GM18505 (cell line): ENCODE measurements at regions not wholly inside any gene's neighbourhood (a gene's known extent, or its start where the extent isn't known, plus 50 kb on each side); places are given as distances from the start of the nearest gene placed in this dataset.
"Not testable (repeated sequence)": the region's sequence is repeated elsewhere in the genome, so short reads cannot be mapped to it uniquely, and the experiment has no call there.

ENCODE experiments used
- ATAC-seq: cut with Tn5 transposase; IDR thresholded peaks from one replicate; pipeline ENCODE4 v1.9.1; 2021; ENCODE audit not compliant: unreplicated experiment
- POLR2A ChIP-seq: IDR thresholded peaks from 4 replicates; pipeline ENCODE4 v1.6.1; 2011; ENCODE audit warnings: borderline replicate concordance; ENCODE audit not compliant: insufficient read depth, insufficient read length; ENCODE audit errors: extremely low read depth

DNA sequence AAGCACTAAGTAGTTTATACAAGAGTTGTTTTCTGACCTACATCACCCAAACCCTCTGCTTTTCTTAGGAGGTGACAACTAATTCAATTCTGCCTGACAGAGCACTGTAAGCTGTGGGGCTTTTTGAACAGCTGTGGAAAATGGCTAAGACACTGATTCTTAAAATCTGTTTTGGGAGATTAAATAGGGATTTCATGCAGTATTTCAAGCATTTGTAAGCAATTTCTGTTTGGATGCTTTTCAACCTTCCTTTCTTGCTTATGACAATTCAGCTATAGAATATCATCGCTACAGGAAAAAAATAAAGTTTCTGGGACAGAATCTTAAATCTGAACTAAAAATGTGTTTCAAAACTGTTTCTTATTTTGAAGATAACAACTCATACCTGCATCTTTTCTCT is 459.5 kb downstream of the RAPGEF2 start:
- no peak for TF ChIP-seq POLR2A
- no peak for ATAC-seq

DNA sequence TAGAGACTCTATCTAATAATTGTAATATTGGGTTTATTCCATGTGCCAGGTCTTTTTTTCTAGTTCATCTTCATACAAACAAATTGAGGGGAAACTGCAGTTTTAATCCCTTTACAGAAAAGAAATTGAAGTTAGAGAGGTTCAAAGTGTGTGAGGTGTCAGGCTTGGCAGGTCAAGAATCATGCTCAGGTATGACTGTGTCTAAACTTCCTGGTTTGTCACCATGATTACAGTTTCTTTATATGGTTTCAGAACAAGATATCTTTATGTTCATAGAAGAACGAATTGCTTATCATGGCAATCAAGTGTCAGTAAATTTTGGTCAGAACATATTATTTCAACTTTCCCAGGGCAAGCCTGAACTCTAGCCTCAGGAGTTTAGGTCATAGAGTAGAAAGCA is 460.4 kb downstream of the RAPGEF2 start:
- no peak for TF ChIP-seq POLR2A
- no peak for ATAC-seq

DNA sequence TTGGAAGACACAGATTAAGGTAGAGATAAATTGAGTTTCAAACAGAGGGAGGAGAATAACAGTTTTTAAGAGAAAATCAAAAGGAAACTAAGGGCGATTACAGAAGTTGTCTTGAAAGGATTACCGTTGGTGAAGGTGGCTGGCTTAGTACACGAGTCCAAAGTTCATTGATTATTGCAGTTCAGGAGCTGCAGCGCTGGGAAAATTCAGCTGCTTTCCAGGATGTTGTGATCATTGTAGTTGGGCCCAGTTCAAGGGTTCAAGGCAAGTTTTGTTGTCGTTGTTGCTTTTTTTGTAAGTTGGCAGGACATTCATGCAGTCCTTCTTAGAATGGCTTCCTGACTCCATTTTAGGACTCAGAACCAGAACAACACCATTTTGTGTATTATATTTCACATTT is 461.7 kb downstream of the RAPGEF2 start:
- no peak for TF ChIP-seq POLR2A
- no peak for ATAC-seq

DNA sequence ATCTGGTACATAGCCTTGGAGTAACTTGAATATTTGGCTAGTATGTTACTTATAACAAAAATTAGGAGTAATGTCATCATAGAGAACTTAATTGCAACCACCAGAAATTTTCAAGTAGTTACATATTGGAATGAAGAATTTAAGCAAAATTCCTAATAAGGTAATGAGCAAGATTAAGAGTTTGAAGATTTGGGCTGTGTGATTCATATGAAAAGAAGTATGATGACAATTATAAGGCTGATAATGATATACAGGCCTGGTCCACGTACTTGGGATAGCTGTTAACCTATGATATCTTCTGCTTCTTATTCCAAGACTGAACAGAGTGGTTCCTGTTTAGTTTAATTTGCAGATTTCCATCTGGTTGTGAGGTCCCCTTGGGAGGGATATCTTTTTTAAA is 463.9 kb downstream of the RAPGEF2 start:
- no peak for TF ChIP-seq POLR2A
- ATAC-seq: no peak

DNA sequence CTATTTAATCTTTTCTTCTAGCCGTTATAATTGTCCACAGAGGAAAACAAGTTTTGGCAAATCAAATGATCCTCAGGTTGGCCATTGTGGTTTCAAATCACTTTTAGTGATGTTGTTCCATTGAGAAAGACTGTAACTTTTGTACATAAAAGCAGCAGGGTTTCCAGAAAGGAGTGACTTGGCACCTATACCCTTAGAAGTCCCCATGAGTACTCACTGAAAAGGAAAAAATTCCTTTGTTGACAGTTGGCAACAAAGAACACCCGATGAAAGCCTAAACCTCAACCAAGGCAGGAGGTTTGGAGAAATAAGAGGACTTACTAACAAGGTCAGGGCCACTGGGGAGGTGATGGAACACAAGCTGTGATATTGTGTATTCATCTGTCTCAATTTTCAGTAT is 474.4 kb downstream of the RAPGEF2 start:
- ATAC-seq: no peak
- no peak for TF ChIP-seq POLR2A

DNA sequence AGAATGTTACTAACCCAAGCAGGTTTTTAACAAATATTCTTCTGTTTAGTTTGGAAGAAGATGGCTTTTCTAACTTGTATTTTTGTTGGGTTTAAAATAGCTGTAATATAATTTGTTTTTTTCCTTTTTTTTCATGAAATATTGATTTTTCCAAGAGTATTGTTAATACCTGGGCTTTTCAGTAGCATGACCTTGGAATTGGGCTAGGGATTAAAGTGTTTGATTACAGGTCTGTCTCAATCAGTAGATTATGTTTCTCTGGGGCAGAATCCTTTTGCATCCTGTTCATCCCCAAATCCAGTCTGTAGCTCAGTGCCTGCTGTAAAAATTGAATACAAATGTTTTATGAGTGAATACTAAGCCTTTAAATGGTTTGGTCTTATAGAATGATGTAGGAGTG is 479.8 kb downstream of the RAPGEF2 start:
- no peak for TF ChIP-seq POLR2A

DNA sequence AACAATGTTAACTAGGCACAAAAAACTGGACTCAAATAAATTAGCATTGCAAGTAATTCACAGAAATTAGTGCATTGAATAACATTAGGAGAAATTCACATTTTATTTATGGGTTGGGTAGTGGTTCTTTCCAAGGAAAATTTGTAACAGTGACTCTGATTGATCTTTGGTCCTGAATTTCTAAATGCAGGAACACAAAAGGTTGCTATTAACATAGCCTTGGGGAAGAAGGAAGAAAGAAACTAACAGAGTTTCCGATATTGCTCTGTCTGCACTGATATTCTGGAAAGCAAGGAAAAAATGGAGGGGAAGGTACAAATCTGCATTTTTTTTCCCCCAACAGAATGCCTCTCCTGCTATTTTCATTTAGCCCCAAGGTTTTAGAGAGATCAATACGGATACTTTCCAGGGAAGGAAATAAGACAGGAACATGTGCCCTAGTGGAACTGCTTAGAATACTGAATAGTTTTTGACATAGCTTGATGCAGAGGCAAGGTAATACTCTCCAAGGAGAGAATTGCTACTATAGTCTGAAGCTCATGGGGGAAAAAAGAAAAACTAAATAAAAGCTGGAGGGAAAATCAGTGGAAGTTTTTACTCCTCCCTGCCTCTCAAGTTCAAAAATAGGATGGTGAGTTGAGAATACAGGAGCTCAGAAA is 490.1 kb downstream of the RAPGEF2 start:
- ATAC-seq: no peak
- TF ChIP-seq POLR2A: no peak

More for the DNA sequence above, 479.8 kb downstream of the RAPGEF2 start:
- no peak for ATAC-seq

DNA sequence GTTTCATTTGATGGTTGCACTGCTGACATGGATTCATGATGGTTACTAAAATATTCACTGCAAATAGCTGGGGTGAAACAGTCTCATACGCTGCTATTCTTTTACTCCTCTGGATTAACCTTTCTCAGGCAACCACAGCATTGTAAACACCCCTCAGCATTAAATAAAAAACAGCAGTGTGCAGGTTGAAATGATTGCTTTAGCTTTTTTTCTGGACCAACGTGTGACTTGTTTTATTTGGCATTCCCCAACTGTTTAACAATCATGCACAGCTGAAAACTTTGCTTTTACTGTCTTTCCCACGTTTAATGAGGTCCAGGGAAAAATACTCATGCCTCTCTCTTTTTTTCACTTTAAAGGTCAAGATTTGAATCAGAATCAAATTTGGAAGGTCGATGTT is 490.8 kb downstream of the RAPGEF2 start:
- ATAC-seq: no peak
- TF ChIP-seq POLR2A: no peak

DNA sequence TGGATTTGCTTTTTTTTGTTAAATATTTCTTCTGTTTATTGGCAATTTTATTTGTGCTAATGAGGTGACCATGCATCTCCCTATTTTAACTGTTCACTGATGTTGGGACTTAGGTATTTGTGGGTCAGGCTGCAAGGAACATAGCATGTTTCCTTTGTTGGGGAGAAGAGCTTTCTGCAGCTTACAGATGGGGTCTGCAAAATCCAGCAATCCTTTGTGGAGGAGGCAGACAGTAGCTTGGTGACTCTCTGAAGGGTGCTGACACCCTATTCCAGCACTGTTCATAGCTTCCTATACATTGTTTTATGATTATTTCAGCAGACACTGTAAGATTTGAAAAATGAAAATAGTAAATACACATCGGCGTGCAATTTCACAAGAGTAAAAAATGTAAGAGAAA is 491.7 kb downstream of the RAPGEF2 start:
- no peak for TF ChIP-seq POLR2A

DNA sequence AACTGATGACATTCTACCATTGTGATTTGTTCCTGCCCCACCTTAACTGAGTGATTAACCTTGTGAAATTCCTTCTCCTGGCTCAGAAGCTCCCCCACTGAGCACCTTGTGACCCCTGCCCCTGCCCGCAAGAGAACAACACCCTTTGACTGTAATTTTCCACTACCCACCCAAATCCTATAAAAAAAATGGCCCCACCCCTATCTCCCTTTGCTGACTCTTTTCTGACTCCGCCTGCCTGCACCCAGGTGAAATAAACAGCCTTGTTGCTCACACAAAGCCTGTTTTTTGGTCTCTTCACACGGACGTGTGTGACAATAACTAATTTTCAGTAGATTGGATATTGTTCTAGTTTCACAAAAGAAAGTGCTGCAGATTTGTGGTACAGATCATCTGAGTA is 492.2 kb downstream of the RAPGEF2 start:
- ATAC-seq: not testable (repeated sequence)

More for the DNA sequence above, 491.7 kb downstream of the RAPGEF2 start:
- no peak for ATAC-seq

DNA sequence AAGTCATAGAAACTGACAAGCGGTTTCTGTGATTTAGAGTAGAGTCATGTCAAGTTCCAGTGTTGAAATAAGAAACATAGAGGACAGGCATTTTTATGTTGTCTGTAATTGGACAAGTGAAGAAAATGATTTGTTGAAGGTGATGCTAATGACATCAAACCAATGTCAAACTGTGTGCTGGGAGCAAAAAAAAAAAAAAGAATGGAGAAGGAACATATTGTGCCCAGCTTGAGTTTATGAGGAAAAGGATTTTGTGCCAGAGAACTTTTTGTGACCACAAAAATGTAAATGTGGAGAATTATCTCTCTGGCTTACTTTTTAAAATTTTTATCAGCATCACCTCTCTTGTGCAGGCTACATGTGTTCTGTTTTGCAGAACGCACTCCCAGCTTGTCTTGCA is 495.7 kb downstream of the RAPGEF2 start:
- ATAC-seq: no peak
- no peak for TF ChIP-seq POLR2A

DNA sequence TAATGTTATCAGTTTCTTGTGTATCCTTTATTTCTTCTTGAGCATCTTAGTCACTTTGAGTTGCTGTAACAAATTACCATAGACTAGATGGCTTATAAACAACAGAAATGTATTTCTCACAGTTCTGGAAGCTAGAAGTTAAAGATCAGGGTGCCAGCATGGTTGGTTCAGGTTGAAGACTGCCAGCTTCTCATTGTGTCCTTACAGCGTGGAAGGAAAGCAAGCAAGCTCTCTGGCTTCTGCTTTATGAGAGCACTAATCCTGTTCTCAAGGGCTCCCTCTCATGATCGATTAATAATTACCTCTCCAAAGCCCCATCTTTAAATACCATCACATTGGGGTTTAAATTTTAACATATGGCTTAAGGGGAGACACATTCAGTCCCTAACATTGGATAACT is 497.2 kb downstream of the RAPGEF2 start:
- TF ChIP-seq POLR2A: no peak

DNA sequence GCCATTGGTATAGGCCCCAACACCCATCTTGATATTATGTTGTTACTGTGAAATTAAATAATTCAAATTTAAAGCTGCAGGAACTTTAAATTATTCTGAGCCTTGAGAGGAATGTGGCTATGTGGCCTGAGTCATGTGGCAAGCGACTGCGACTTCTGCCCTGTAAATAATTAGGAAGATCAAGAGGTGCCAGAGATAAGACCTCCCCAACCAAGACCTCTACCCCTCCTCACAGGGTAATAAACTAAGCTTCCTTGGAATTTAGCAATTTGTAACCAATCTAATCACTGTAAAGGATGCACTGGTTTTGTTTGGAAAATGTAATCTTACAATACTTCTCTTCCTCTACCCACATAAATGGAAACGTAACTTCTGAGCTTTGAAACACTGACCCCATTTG is 501.9 kb downstream of the RAPGEF2 start:
- ATAC-seq: no peak
- no peak for TF ChIP-seq POLR2A

More for the DNA sequence above, 497.2 kb downstream of the RAPGEF2 start:
- no peak for ATAC-seq

DNA sequence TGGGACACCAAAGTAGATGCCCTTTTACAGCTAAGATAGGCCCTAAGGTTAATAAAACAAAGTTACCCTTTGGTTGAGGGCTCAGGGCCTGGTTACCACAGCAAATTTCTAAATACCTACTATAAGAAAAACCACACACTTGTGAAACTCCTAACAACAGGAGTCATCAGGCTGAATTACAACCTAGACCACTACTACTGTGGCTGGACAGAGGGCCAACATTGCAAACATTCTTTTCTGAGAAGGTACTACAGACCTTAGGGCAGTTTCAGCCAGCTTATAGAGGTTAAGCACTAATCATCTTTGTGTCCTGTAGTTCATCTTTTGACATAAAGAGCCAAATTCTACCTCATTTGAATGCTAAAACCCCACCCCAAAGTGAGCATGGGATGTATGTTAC is 504.0 kb downstream of the RAPGEF2 start:
- TF ChIP-seq POLR2A: no peak
- no peak for ATAC-seq

DNA sequence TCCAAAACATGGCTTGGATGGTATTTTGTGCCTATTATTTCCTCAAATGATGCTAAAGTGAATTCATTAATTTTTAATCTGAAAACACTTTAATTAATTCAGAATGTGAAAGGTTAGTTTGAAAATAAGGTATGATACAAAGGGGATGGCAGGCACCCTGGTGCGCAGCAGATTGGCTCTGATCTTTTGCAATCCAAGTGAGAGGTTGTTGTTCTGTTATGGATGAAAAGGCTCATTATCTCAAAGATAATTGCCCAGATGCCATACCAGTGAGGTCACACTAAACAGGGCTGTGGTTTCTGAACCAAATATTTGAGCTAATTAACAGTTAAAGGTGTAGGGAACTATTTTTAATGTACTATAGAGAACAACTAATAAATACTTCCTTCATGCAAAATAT is 504.9 kb downstream of the RAPGEF2 start:
- TF ChIP-seq POLR2A: no peak
- ATAC-seq: no peak
